Neural cell (in vitro differentiated cells): ENCODE measurements at regions not wholly inside any gene's neighbourhood (a gene's known extent, or its start where the extent isn't known, plus 50 kb on each side); places are given as distances from the start of the nearest gene placed in this dataset.

Source experiments
- H2AFZ ChIP-seq: fragments of 200-600, 300-800 bp; sonication (generic), shearing (Covaris generic); 2 replicates; pipeline ENCODE4 v1.6.0; 2014; ENCODE audit warnings: low read depth, mild to moderate bottlenecking, antibody characterized with exemption, low read length, moderate library complexity
- H3F3A ChIP-seq: fragments of 200-600 bp; shearing (Covaris generic); 2 replicates; pipeline ENCODE4 v1.6.1; 2016; ENCODE audit warnings: mild to moderate bottlenecking, moderate library complexity, mixed read lengths, antibody characterized with exemption, low read length; ENCODE audit not compliant: insufficient read depth, poor library complexity, severe bottlenecking
- H3K27ac ChIP-seq: fragments of 200-600, 300-800 bp; sonication (generic), shearing (Covaris generic); 2 replicates; pipeline ENCODE4 v1.5.1; 2014; ENCODE audit warnings: mild to moderate bottlenecking, low read length, moderate library complexity
- H3K27me3 ChIP-seq: fragments of 300-800, 200-600 bp; sonication (generic), shearing (Covaris generic); 2 replicates; pipeline ENCODE4 v1.6.0; 2014; ENCODE audit warnings: mild to moderate bottlenecking, low read depth, low read length, moderate library complexity; ENCODE audit not compliant: insufficient read depth
- H3K36me3 ChIP-seq: fragments of 300-800, 200-600 bp; sonication (generic), shearing (Covaris generic); 2 replicates; pipeline ENCODE4 v1.5.1; 2014; ENCODE audit warnings: mild to moderate bottlenecking, antibody characterized with exemption, low read length, moderate library complexity; ENCODE audit not compliant: insufficient read depth
- H3K4me2 ChIP-seq: fragments of 300-800, 200-600 bp; sonication (generic), shearing (Covaris generic); 2 replicates; pipeline ENCODE4 v1.6.0; 2014; ENCODE audit warnings: mild to moderate bottlenecking, low read length
- H3K4me3 ChIP-seq: fragments of 300-800, 200-600 bp; sonication (generic), shearing (Covaris generic); 2 replicates; pipeline ENCODE4 v1.5.1; 2014; ENCODE audit warnings: mild to moderate bottlenecking, low read length, moderate library complexity
- H3K79me2 ChIP-seq: fragments of 200-600 bp; shearing (Covaris generic); replicated peaks from 2 replicates; pipeline ENCODE4 v1.6.0; 2014; ENCODE audit warnings: mild to moderate bottlenecking, low read length, moderate library complexity; ENCODE audit not compliant: insufficient read depth
- H3K9ac ChIP-seq: fragments of 300-800, 200-600 bp; sonication (generic), shearing (Covaris generic); 2 replicates; pipeline ENCODE4 v1.6.1; 2016; ENCODE audit warnings: mild to moderate bottlenecking, low read length, mixed read lengths
- H3K9me2 ChIP-seq: fragments of 200-600 bp; shearing (Covaris generic); 2 replicates; pipeline ENCODE4 v1.6.1; 2016; ENCODE audit warnings: mild to moderate bottlenecking, low read length, mixed read lengths; ENCODE audit not compliant: insufficient read depth
- H3K9me3 ChIP-seq: fragments of 200-600, 300-800 bp; sonication (generic), shearing (Covaris generic); 2 replicates; pipeline ENCODE4 v1.6.1; 2016; ENCODE audit warnings: mild to moderate bottlenecking, mixed run types, low read length, moderate library complexity, mixed read lengths
- H4K20me1 ChIP-seq: fragments of 200-600 bp; shearing (Covaris generic); 2 replicates; pipeline ENCODE4 v1.6.1; 2016; ENCODE audit warnings: mild to moderate bottlenecking, mixed run types; ENCODE audit not compliant: insufficient read depth
- CTCF ChIP-seq: fragments of 450-650 bp; IDR thresholded peaks from 2 replicates; pipeline ENCODE4 v1.5.1; 2014; ENCODE audit warnings: antibody characterized with exemption, mild to moderate bottlenecking, moderate library complexity; ENCODE audit not compliant: poor library complexity, severe bottlenecking
- EP300 ChIP-seq: fragments of 450-650 bp; conservative IDR thresholded peaks from 2 replicates; pipeline ENCODE4 v1.6.1; 2014; ENCODE audit warnings: antibody characterized with exemption, mild to moderate bottlenecking, moderate library complexity; ENCODE audit not compliant: poor library complexity, severe bottlenecking
- EZH2 ChIP-seq: fragments of 200-600, 300-800 bp; shearing (Covaris generic), sonication (generic); IDR thresholded peaks from 2 replicates; pipeline ENCODE4 v1.6.1; 2014; ENCODE audit warnings: antibody characterized with exemption, low read length, borderline replicate concordance, mild to moderate bottlenecking; ENCODE audit not compliant: insufficient read depth, poor library complexity, severe bottlenecking
- MXI1 ChIP-seq: fragments of 450-650 bp; conservative IDR thresholded peaks from 2 replicates; pipeline ENCODE4 v1.6.1; 2014; ENCODE audit warnings: antibody characterized with exemption, mild to moderate bottlenecking; ENCODE audit not compliant: poor library complexity, severe bottlenecking
- POLR2AphosphoS5 ChIP-seq: IDR thresholded peaks from 2 replicates; pipeline ENCODE4 v1.6.1; 2012
- RAD21 ChIP-seq: fragments of 450-650 bp; conservative IDR thresholded peaks from 2 replicates; pipeline ENCODE4 v1.6.1; 2014; ENCODE audit warnings: antibody characterized with exemption, mild to moderate bottlenecking, moderate library complexity
- REST ChIP-seq: IDR thresholded peaks from 2 replicates; pipeline ENCODE4 v1.6.1; 2012; ENCODE audit warnings: borderline replicate concordance
- SMC3 ChIP-seq: fragments of 450-650 bp; conservative IDR thresholded peaks from 2 replicates; pipeline ENCODE4 v1.6.1; 2014; ENCODE audit warnings: antibody characterized with exemption, mild to moderate bottlenecking, moderate library complexity; ENCODE audit not compliant: poor library complexity
- TAF1 ChIP-seq: IDR thresholded peaks from 2 replicates; pipeline ENCODE4 v1.6.1; 2012; ENCODE audit warnings: low read depth

DNA sequence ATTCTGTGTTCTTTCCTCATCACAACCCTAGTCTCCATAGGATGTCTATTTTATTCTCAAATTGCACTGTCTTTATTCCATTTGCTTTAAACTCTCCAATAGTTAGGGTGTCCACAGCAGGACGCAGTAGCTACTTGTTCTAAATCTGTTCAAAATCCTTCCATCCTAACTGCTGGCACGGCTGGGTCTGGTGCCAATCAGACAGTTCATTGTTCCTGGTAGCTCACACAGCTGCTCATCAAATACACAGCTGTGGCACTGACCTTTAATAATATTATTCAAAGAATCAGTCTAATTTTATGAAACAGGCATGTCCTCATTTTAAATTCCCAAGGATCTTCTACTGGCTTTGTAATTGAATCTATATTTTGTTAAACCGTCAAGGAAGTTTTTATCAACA, 59.7 kb upstream of the TMEFF2 start:
- Histone ChIP-seq H2AFZ (no peak overlapping the region), H3K9me2 (no peaks in the 10 kb centered on the region), H3F3A (no peaks in the 10 kb centered on the region), H3K4me3 (no peak overlapping the region), H4K20me1 (no peaks in the 10 kb centered on the region), H3K79me2 (no peaks in the 10 kb centered on the region), H3K4me2 (no peak overlapping the region), H3K9ac (no peak overlapping the region), H3K36me3 (no peaks in the 10 kb centered on the region), H3K27ac (no peak overlapping the region), H3K27me3 (no peaks in the 10 kb centered on the region), H3K9me3 (no peaks in the 10 kb centered on the region)
- TF ChIP-seq TAF1 (no peak), REST (no peak), EZH2 (no peak), EP300 (no peak), RAD21 (no peak), MXI1 (no peak), CTCF (no peak), SMC3 (no peak), POLR2AphosphoS5 (no peak)

DNA sequence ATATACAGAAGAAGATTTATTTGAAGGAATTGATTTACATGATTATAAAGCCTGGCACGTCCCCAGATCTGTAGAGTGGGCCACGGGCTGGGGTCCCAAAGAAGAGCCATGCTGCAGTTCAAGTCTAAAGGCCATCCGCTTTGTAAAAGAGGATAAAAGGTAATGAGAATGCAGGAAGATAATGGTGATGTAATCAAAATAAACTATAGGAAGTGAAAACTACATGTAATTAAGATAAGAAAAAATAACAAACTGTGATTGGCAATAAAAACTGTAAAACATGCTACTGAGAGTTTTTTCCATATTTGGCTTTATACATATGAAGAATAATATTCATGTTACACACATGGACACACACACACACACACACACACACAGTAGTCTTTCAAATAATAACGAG, 59.0 kb upstream of the TMEFF2 start:
- TF ChIP-seq EZH2: no peak
- no peak for TF ChIP-seq CTCF
- no peak for TF ChIP-seq POLR2AphosphoS5
- TF ChIP-seq EP300: no peak
- TF ChIP-seq REST: no peak
- no peak for TF ChIP-seq MXI1
- Histone ChIP-seq H3F3A (no peaks in the 10 kb centered on the region), H2AFZ (no peak overlapping the region), H3K4me3 (no peak overlapping the region), H3K4me2 (no peak overlapping the region), H3K27ac (no peak overlapping the region), H3K9ac (no peak overlapping the region), H3K79me2 (no peaks in the 10 kb centered on the region), H3K9me3 (no peaks in the 10 kb centered on the region), H3K9me2 (no peaks in the 10 kb centered on the region), H3K27me3 (no peaks in the 10 kb centered on the region), H4K20me1 (no peaks in the 10 kb centered on the region), H3K36me3 (no peaks in the 10 kb centered on the region)
